Loucy (cell line): ENCODE measurements at regions not wholly inside any gene's neighbourhood (a gene's known extent, or its start where the extent isn't known, plus 50 kb on each side); places are given as distances from the start of the nearest gene placed in this dataset.

Source experiments
- H2AFZ ChIP-seq: fragments of 200-600 bp; sonication (generic); 2 replicates; pipeline ENCODE4 v1.6.0; 2016; ENCODE audit warnings: antibody characterized with exemption, mild to moderate bottlenecking, low read length, moderate library complexity
- H3F3A ChIP-seq: fragments of 200-600 bp; 2 replicates; pipeline ENCODE4 v1.6.0; 2016; ENCODE audit warnings: antibody characterized with exemption, low read depth, mild to moderate bottlenecking
- H3K27me3 ChIP-seq: fragments of 200-600 bp; sonication (generic); 2 replicates; pipeline ENCODE4 v1.6.1; 2014; ENCODE audit warnings: low read length, mild to moderate bottlenecking; ENCODE audit not compliant: insufficient read depth, poor library complexity, severe bottlenecking
- H3K36me3 ChIP-seq: fragments of 200-600 bp; sonication (generic); 2 replicates; pipeline ENCODE4 v1.6.1; 2016; ENCODE audit warnings: low read length; ENCODE audit not compliant: insufficient read depth
- H3K4me1 ChIP-seq: fragments of 200-600 bp; sonication (generic); 2 replicates; pipeline ENCODE4 v1.5.1; 2014; ENCODE audit warnings: low read length, mild to moderate bottlenecking; ENCODE audit not compliant: insufficient read depth, poor library complexity, severe bottlenecking
- H3K4me2 ChIP-seq: fragments of 200-600 bp; sonication (generic); 2 replicates; pipeline ENCODE4 v1.6.0; 2014; ENCODE audit warnings: antibody characterized with exemption, low read length, low read depth, mild to moderate bottlenecking; ENCODE audit not compliant: poor library complexity, severe bottlenecking
- H3K4me3 ChIP-seq: fragments of 200-600 bp; sonication (generic); 2 replicates; pipeline ENCODE4 v1.5.1; 2014; ENCODE audit warnings: low read length, mild to moderate bottlenecking, mixed read lengths; ENCODE audit not compliant: poor library complexity, severe bottlenecking
- H3K79me2 ChIP-seq: fragments of 200-600 bp; sonication (generic); 2 replicates; pipeline ENCODE4 v1.6.1; 2014; ENCODE audit warnings: low read length; ENCODE audit not compliant: insufficient read depth
- H3K9ac ChIP-seq: fragments of 200-600 bp; sonication (generic); 2 replicates; pipeline ENCODE4 v1.6.0; 2014; ENCODE audit warnings: mild to moderate bottlenecking, low read depth, low read length, moderate library complexity; ENCODE audit not compliant: poor library complexity, severe bottlenecking
- H3K9me2 ChIP-seq: fragments of 200-600 bp; sonication (generic); replicated peaks from 2 replicates; pipeline ENCODE4 v1.6.1; 2016; ENCODE audit warnings: low read depth, low read length, mixed read lengths
- H3K9me3 ChIP-seq: fragments of 200-600 bp; sonication (generic); 2 replicates; pipeline ENCODE4 v1.6.1; 2014; ENCODE audit warnings: mild to moderate bottlenecking, antibody characterized with exemption, low read length, low read depth; ENCODE audit not compliant: insufficient read depth
- H4K20me1 ChIP-seq: fragments of 200-600 bp; sonication (generic); 2 replicates; pipeline ENCODE4 v1.6.0; 2014; ENCODE audit warnings: antibody characterized with exemption, low read length, mild to moderate bottlenecking; ENCODE audit not compliant: insufficient read depth, poor library complexity, severe bottlenecking
- EZH2phosphoT487 ChIP-seq: fragments of 200-600 bp; IDR thresholded peaks from 2 replicates; pipeline ENCODE4 v1.6.1; 2018; ENCODE audit warnings: antibody characterized with exemption, mild to moderate bottlenecking, moderate library complexity, borderline replicate concordance
- TF ChIP-seq, protein P1 (sequence below): fragments of 200-600 bp; sonication (generic); conservative IDR thresholded peaks from 2 replicates; pipeline ENCODE4 v1.5.1; 2014; ENCODE audit warnings: mild to moderate bottlenecking, antibody characterized with exemption, low read length

- H3K9me3 ChIP-seq = no peaks in the 10 kb centered on the region; the same call in 1 of the 2 replicates
- no peak overlapping the region for H2AFZ ChIP-seq
- TF ChIP-seq, protein P1, sequence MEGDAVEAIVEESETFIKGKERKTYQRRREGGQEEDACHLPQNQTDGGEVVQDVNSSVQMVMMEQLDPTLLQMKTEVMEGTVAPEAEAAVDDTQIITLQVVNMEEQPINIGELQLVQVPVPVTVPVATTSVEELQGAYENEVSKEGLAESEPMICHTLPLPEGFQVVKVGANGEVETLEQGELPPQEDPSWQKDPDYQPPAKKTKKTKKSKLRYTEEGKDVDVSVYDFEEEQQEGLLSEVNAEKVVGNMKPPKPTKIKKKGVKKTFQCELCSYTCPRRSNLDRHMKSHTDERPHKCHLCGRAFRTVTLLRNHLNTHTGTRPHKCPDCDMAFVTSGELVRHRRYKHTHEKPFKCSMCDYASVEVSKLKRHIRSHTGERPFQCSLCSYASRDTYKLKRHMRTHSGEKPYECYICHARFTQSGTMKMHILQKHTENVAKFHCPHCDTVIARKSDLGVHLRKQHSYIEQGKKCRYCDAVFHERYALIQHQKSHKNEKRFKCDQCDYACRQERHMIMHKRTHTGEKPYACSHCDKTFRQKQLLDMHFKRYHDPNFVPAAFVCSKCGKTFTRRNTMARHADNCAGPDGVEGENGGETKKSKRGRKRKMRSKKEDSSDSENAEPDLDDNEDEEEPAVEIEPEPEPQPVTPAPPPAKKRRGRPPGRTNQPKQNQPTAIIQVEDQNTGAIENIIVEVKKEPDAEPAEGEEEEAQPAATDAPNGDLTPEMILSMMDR = no peak
- no peak for TF ChIP-seq EZH2phosphoT487
- H3K9ac ChIP-seq = no peak overlapping the region
- H3K36me3 ChIP-seq = no peaks in the 10 kb centered on the region
- H3K4me1 ChIP-seq = no peaks in the 10 kb centered on the region
- no peaks in the 10 kb centered on the region for H4K20me1 ChIP-seq
- H3K79me2 ChIP-seq = no peaks in the 10 kb centered on the region
- no peaks in the 10 kb centered on the region for H3F3A ChIP-seq
- H3K4me3 ChIP-seq = no peak overlapping the region
- H3K9me2 ChIP-seq = no peaks in the 10 kb centered on the region
- no peaks in the 10 kb centered on the region for H3K27me3 ChIP-seq
- no peak overlapping the region for H3K4me2 ChIP-seq
These were observed 55.1 kb upstream of the FAM20C start for GRCh38 chr7:137094-137891.

DNA sequence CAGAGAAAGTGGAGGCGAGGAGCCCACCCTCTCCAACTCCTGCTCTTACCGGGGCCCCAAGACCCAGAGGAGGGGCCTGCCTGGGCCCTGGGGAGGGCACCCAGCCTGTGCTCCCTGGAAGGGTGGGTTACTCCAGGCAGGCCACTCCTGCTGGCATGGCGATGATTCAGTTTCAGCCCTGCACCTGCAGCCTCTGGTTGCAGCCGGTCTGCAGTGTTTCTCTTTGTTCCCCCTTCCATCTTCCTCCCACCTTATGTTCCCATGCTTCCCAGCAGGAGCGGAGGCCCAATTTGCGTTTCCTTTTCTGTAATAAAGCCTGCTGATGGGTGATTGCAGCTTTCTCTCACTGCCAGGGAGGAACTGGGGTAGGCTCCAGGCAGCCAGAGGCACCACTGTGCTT is 53.2 kb upstream of the FAM20C start:
- Histone ChIP-seq H3K4me3 (no peak overlapping the region), H3K4me2 (no peak overlapping the region), H2AFZ (no peak overlapping the region), H3K36me3 (no peaks in the 10 kb centered on the region), H3K27me3 (no peaks in the 10 kb centered on the region), H3K79me2 (no peaks in the 10 kb centered on the region), H3F3A (no peaks in the 10 kb centered on the region), H3K9me2 (no peaks in the 10 kb centered on the region), H3K4me1 (no peaks in the 10 kb centered on the region), H4K20me1 (no peaks in the 10 kb centered on the region), H3K9me3 (no peaks in the 10 kb centered on the region; the same call in 1 of the 2 replicates), H3K9ac (no peak overlapping the region)
- no peak for TF ChIP-seq EZH2phosphoT487
- TF ChIP-seq, protein P1 = no peak

- no peaks in the 10 kb centered on the region for H3K27me3 ChIP-seq
- H3K79me2 ChIP-seq = no peaks in the 10 kb centered on the region
- H3K4me3 ChIP-seq = no peak overlapping the region
- no peak overlapping the region for H2AFZ ChIP-seq
- H3K9me2 ChIP-seq = no peaks in the 10 kb centered on the region
- no peak overlapping the region for H3K4me2 ChIP-seq
- no peaks in the 10 kb centered on the region for H3F3A ChIP-seq
- TF ChIP-seq EZH2phosphoT487 = no peak
- TF ChIP-seq, protein P1 = no peak
- no peak overlapping the region for H3K9ac ChIP-seq
- no peaks in the 10 kb centered on the region; the same call in 1 of the 2 replicates for H3K9me3 ChIP-seq
- no peaks in the 10 kb centered on the region for H3K4me1 ChIP-seq
- no peaks in the 10 kb centered on the region for H4K20me1 ChIP-seq
- H3K36me3 ChIP-seq = no peaks in the 10 kb centered on the region
These were observed 52.7 kb upstream of the FAM20C start for GRCh38 chr7:139561-140243.
